ENCODE measurements at regions not wholly inside any gene's neighbourhood (a gene's known extent, or its start where the extent isn't known, plus 50 kb on each side); places are given as distances from the start of the nearest gene placed in this dataset.

DNA sequence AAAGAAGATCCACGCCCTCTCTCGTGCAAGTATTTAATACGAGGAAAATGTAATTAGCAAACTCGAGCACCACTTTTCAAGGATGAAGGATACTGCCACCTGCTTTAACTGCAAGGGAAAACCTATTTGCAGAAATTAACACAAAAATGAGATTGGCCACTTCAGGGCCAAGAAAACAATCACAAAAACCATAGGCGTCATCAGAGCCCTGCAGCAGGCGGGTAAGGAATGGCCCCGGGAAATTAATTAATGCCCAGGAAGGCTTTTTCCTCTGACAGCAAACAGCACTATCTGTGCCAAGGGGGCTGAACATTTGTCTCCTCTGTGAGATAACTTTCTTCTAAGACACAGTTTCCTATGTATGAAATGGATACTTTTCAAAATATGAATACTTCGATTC is 255.7 kb downstream of the CTTN start:
- 58 to 61% (median 58%) methylated on average over 8 of the region's 8 CpGs for WGBS, 3 donors
- H3K27ac ChIP-seq = no peak overlapping the region

DNA sequence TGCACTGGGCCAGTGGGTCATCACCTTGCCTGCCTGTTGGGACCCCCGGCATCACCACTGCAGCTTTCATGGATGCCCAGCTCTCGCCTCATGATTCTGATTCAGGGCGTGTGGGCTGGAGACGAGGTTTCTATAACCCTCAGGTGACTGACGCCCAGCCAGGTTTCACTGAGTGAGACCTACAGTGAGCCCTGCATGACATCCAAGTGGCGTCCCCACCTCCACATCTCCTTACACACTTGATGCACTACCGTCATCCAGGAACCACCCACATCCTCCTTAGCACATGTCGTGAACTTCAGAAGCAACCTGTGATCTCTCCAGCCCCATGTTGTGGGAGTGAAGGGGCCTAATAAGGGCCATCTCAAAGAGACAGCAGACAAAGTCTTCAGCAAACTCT is 257.5 kb downstream of the CTTN start:
- H3K4me1 ChIP-seq = no peaks in the 10 kb centered on the region
- ATAC-seq (no peak), DNase-seq (no peak)
- no peak overlapping the region for H3K27ac ChIP-seq
- TF ChIP-seq, protein P1, sequence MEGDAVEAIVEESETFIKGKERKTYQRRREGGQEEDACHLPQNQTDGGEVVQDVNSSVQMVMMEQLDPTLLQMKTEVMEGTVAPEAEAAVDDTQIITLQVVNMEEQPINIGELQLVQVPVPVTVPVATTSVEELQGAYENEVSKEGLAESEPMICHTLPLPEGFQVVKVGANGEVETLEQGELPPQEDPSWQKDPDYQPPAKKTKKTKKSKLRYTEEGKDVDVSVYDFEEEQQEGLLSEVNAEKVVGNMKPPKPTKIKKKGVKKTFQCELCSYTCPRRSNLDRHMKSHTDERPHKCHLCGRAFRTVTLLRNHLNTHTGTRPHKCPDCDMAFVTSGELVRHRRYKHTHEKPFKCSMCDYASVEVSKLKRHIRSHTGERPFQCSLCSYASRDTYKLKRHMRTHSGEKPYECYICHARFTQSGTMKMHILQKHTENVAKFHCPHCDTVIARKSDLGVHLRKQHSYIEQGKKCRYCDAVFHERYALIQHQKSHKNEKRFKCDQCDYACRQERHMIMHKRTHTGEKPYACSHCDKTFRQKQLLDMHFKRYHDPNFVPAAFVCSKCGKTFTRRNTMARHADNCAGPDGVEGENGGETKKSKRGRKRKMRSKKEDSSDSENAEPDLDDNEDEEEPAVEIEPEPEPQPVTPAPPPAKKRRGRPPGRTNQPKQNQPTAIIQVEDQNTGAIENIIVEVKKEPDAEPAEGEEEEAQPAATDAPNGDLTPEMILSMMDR (IDR thresholded peaks at IDR 0.05) = no peak
- no peaks in the 10 kb centered on the region for H3K9me3 ChIP-seq
- no peak overlapping the region for H3K4me3 ChIP-seq
- WGBS, 3 donors = 85 to 94% (median 86%) methylated on average over 8 of the region's 8 CpGs
- intact Hi-C loops (cut with DNase I) = no loop called here
- H3K27me3 ChIP-seq (ENCODE audit: insufficient read depth in 3 of 3, low read length in 2 of 3) = peaks cover 0 to 2% (median 0%) of the 10 kb centered on the region in 3 donors
- no peaks in the 10 kb centered on the region for H3K36me3 ChIP-seq (ENCODE audit: insufficient read depth in 1 of 2, low read depth in 1 of 2)

More for the DNA sequence above, 255.7 kb downstream of the CTTN start:
- no peak overlapping the region for H3K4me3 ChIP-seq
- H3K9me3 ChIP-seq = no peaks in the 10 kb centered on the region
- no peaks in the 10 kb centered on the region for H3K4me1 ChIP-seq
- intact Hi-C loops (cut with DNase I) = no loop called here
- H3K36me3 ChIP-seq (ENCODE audit: insufficient read depth in 1 of 2, low read depth in 1 of 2) = no peaks in the 10 kb centered on the region
- no peak for DNase-seq
- ATAC-seq = no peak
- TF ChIP-seq, protein P1 (IDR thresholded peaks at IDR 0.05) = no peak
- H3K27me3 ChIP-seq (ENCODE audit: insufficient read depth in 3 of 3, low read length in 2 of 3) = no peaks in the 10 kb centered on the region

DNA sequence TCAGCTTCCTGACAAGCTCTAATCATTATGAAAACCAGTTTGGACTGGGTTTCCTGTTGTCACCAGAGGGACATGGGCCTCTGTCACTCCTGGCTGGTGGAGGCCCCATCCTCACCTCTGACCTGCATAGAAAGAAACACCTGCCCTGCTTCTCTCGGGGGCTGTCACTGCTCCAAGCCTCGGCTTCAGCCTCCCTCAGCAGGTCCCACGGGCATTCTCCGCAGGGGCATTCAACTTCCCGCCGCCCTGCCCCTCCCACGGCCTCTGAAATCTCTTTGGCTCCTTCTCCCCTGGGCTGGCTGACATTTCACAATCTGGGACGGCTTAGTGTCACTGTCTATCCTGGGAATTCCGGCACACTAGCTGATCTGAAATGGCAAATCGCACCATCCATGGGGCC is 257.9 kb downstream of the CTTN start:
- H3K4me1 ChIP-seq = no peaks in the 10 kb centered on the region

DNA sequence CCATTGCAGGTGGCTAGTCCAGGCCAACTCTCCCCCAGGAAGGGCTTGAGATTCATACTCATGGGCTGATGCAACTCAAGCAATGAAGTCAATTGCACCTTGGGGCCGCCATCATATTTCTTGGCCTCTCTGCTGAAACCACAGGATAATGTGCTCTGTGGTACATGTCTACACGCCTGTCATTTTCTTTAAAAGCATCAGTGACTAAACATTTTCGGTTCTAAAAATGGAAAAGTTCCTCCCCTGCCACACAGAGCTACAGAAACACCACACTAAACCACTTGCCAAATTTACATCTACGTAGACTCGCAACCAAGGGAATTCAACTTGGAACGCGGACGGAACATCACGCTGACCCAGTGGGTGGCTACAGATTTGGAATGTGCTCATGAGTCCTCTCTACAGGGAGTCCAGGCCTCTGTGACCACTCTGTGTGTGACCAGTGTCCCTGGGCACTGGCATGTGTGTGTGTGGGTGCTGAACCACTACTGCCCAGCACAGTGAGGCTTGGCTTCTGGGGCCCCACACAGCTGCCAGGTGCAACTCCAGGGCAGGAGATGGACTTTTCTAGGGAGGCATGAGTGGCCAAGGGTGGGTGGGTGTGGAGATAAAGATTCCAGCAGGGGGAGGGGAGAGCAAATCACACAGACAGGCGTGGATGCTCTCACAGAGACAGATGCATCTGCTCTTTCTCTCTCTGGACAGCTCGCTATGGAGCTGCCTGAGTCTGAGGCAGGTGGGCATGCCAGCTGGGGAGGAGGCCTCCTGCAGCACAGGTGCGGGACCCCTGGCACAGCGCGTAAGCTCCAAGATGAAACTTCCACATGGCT is 261.9 kb downstream of the CTTN start:
- Histone ChIP-seq H3K4me1 (peaks cover 15% of the 10 kb centered on the region), H3K27me3 (ENCODE audit: insufficient read depth in 3 of 3, low read length in 2 of 3) (peaks cover 0 to 28% (median 15%) of the 10 kb centered on the region in 3 donors), H3K4me3 (no peak overlapping the region), H3K36me3 (ENCODE audit: insufficient read depth in 1 of 2, low read depth in 1 of 2) (no peaks in the 10 kb centered on the region), H3K27ac (no peak overlapping the region), H3K9me3 (no peaks in the 10 kb centered on the region)
- no peak for DNase-seq
- intact Hi-C loops (cut with DNase I) = no loop called here
- WGBS, 3 donors = 88 to 93% (median 92%) methylated on average over 13 to 14 of the region's 14 CpGs
- TF ChIP-seq, protein P1 (IDR thresholded peaks at IDR 0.05) = no peak
- ATAC-seq = no peak

More for the DNA sequence above, 257.9 kb downstream of the CTTN start:
- Histone ChIP-seq H3K27ac (no peak overlapping the region), H3K4me3 (no peak overlapping the region), H3K9me3 (no peaks in the 10 kb centered on the region), H3K27me3 (ENCODE audit: insufficient read depth in 3 of 3, low read length in 2 of 3) (peaks cover 0 to 6% (median under 1%) of the 10 kb centered on the region in 3 donors), H3K36me3 (ENCODE audit: insufficient read depth in 1 of 2, low read depth in 1 of 2) (no peaks in the 10 kb centered on the region)
- WGBS, 3 donors = 23 to 40% (median 26%) methylated on average over 10 of the region's 10 CpGs
- ATAC-seq = peak in 1 of 4 donors; percentile 40
- DNase-seq = no peak
- intact Hi-C loops (cut with DNase I) = no loop called here
- TF ChIP-seq, protein P1 (IDR thresholded peaks at IDR 0.05) = no peak

DNA sequence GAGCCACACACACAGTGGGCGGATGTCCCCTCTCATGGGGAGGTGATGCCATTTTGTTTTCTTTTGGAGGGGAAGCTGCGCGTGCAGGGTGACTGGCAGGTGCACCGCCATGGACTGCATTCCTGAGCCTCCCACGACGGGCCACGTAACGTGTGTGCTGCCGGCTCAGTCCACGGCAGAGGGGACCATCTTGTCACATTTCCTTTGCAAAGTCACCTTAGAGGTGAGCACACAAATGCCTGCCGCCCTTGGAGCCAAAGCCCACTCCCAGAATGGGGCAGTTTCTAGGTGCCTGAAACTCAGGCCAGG is 262.5 kb downstream of the CTTN start:
- 82 to 89% (median 84%) methylated on average over 11 of the region's 11 CpGs for WGBS, 3 donors
- Histone ChIP-seq H3K27ac (no peak overlapping the region), H3K4me1 (peaks cover 15% of the 10 kb centered on the region), H3K27me3 (ENCODE audit: insufficient read depth in 3 of 3, low read length in 2 of 3) (peaks cover 0 to 28% (median 15%) of the 10 kb centered on the region in 3 donors), H3K9me3 (no peaks in the 10 kb centered on the region), H3K36me3 (ENCODE audit: insufficient read depth in 1 of 2, low read depth in 1 of 2) (no peaks in the 10 kb centered on the region), H3K4me3 (no peak overlapping the region)
- intact Hi-C loops (cut with DNase I) = no loop called here
- TF ChIP-seq, protein P1 (IDR thresholded peaks at IDR 0.05) = no peak
- DNase-seq (no peak), ATAC-seq (no peak)
